K562 (cell line): ENCODE measurements at regions not wholly inside any gene's neighbourhood (a gene's known extent, or its start where the extent isn't known, plus 50 kb on each side); places are given as distances from the start of the nearest gene placed in this dataset.

Experiments
- ATAC-seq: fragments of 200-7000 bp; cut with Tn5 transposase; 3 replicates; pipeline ENCODE4 v1.9.1; 2020; ENCODE audit warnings: moderate library complexity
- BruUV-seq: library from RNA; stranded (reverse); fragments of 400-500 nt; replicated peaks from 2 replicates; lab custom pipeline; 2021; lab: Mats Ljungman, UMichigan
- CTCF ChIA-PET: fragments of 300-600 bp; formaldehyde crosslinking; extraction: SDS; loops from one replicate; lab custom pipeline; 2021; ENCODE audit warnings: low intra/inter-chr PET ratio; lab: Yijun Ruan, JAX
- POLR2A ChIA-PET: fragments of 300-600, 350-650 bp; sonication (Branson Sonifier 250); formaldehyde crosslinking; extraction: SDS; loops from one replicate; lab custom pipeline; 2021; ENCODE audit warnings: antibody characterized with exemption, inconsistent platforms; lab: Yijun Ruan, JAX
- DNase-seq, 4 experiments: peaks; one replicate each; pipeline versions ENCODE4 v3.0.0 to v3.0.0-alpha.2; 2011 to 2018; ENCODE audit warnings: low spot score in 3 of 4, mixed read lengths in 3 of 4; ENCODE audit errors: extremely low read depth in 1 of 4
- FAIRE-seq: peaks from 2 replicates; lab custom pipeline; 2011; peaks lifted over from hg19 to GRCh38; lab: Jason Lieb, UNC
- H2AFZ ChIP-seq: 2 replicates; pipeline ENCODE4 v1.6.0; 2011; ENCODE audit warnings: low read depth, low read length, control low read depth, inconsistent platforms
- H3K27ac ChIP-seq: fragments of 200-600 bp; 3 replicates; pipeline ENCODE4 v1.8.0; 2011; ENCODE audit warnings: low read depth, mild to moderate bottlenecking, control low read depth, inconsistent platforms, low read length, moderate library complexity, mixed read lengths; ENCODE audit errors: extremely low read depth
- H3K27me3 ChIP-seq, 2 experiments: fragments of 300-600 bp in 1 of 2; 2 replicates in 1 of 2; 3 replicates in 1 of 2; pipeline versions ENCODE4 v1.6.0 to v1.8.0; 2011; ENCODE audit warnings: inconsistent platforms in 2 of 2, low read length in 2 of 2, mild to moderate bottlenecking in 1 of 2, mixed read lengths in 1 of 2, moderate library complexity in 1 of 2; ENCODE audit not compliant: control insufficient read depth in 2 of 2, insufficient read depth in 2 of 2
- H3K36me3 ChIP-seq: fragments of 300-600 bp; 3 replicates; pipeline ENCODE4 v1.8.0; 2011; ENCODE audit warnings: mild to moderate bottlenecking, low read length, inconsistent platforms; ENCODE audit not compliant: control insufficient read depth, insufficient read depth
- H3K4me1 ChIP-seq, 2 experiments: fragments of 200-600 bp in 1 of 2; replicated peaks in 1 of 2; 2 replicates in 1 of 2; 3 replicates in 1 of 2; pipeline versions ENCODE4 v1.5.1 to v1.8.0; 2011; ENCODE audit warnings: inconsistent platforms in 2 of 2, low read length in 2 of 2, mild to moderate bottlenecking in 1 of 2, mixed read lengths in 1 of 2, moderate library complexity in 1 of 2; ENCODE audit not compliant: control insufficient read depth in 2 of 2, insufficient read depth in 2 of 2
- H3K4me2 ChIP-seq: 2 replicates; pipeline ENCODE4 v1.6.1; 2011; ENCODE audit warnings: low read length, control low read depth, inconsistent platforms, mixed read lengths; ENCODE audit not compliant: insufficient read depth
- H3K4me3 ChIP-seq: fragments of 200-600 bp; sonication (generic), shearing (Covaris generic); 2 replicates; pipeline ENCODE4 v1.5.1; 2016; ENCODE audit warnings: control low read depth, inconsistent platforms
- H3K79me2 ChIP-seq: fragments of 200-600 bp; 3 replicates; pipeline ENCODE4 v1.8.0; 2011; ENCODE audit warnings: low read length, inconsistent platforms; ENCODE audit not compliant: control insufficient read depth, insufficient read depth
- H3K9ac ChIP-seq, 2 experiments: 2 replicates each; pipeline versions ENCODE4 v1.6.0 to v1.6.1; 2011; ENCODE audit warnings: low read depth in 2 of 2, low read length in 2 of 2, control low read depth in 1 of 2, inconsistent platforms in 1 of 2, mild to moderate bottlenecking in 1 of 2, mixed read lengths in 1 of 2; ENCODE audit not compliant: insufficient read depth in 1 of 2
- H3K9me1 ChIP-seq: one replicate; pipeline ENCODE4 v1.6.0; 2011; ENCODE audit warnings: inconsistent platforms, mild to moderate bottlenecking, low read length, moderate library complexity; ENCODE audit not compliant: control insufficient read depth, insufficient read depth
- H3K9me3 ChIP-seq: replicated peaks from 2 replicates; pipeline ENCODE4 v1.5.1; 2011; ENCODE audit warnings: low read depth, low read length, inconsistent platforms; ENCODE audit not compliant: control insufficient read depth, insufficient read depth
- H4K20me1 ChIP-seq: replicated peaks from 2 replicates; pipeline ENCODE4 v1.6.1; 2011; ENCODE audit warnings: low read length, inconsistent platforms, mixed read lengths; ENCODE audit not compliant: control insufficient read depth, insufficient read depth
- ESRRB ChIP-seq: fragments of 250-450 bp; sonication (Bioruptor Pico); IDR thresholded peaks from 2 replicates; pipeline ENCODE4 v1.5.0; 2020; ENCODE audit warnings: mild to moderate bottlenecking, moderate library complexity, borderline replicate concordance
- IRF2 ChIP-seq: sonication (generic); formaldehyde crosslinking; IDR thresholded peaks from 2 replicates; pipeline ENCODE4 v1.8.1; 2022; ENCODE audit warnings: mild to moderate bottlenecking, missing genetic modification reagents
- RBM25 ChIP-seq: fragments of 200-400 bp; formaldehyde crosslinking; IDR thresholded peaks from 2 replicates; pipeline ENCODE4 v1.6.1; 2018; ENCODE audit warnings: low read length, low read depth, moderate library complexity; ENCODE audit not compliant: severe bottlenecking
- YBX1 ChIP-seq: fragments of 450-650 bp; IDR thresholded peaks from 2 replicates; pipeline ENCODE4 v1.7.1; 2016; ENCODE audit warnings: mild to moderate bottlenecking
- ZNF134 ChIP-seq: fragments of 250-450 bp; sonication (Bioruptor Pico); conservative IDR thresholded peaks from 2 replicates; pipeline ENCODE4 v1.4.0; 2020
- WGBS: fragments of 100-300 bp; shearing (Covaris generic); methylation state at CpG from one replicate; pipeline ENCODE4 v1.1.6; 2016; ENCODE audit warnings: low coverage, mixed read lengths; ENCODE audit not compliant: insufficient coverage; ENCODE audit errors: missing lambda C conversion rate; 5-methylcytosine and 5-hydroxymethylcytosine counted together
- in situ Hi-C: fragments of 300-500 bp; cut with MboI; formaldehyde crosslinking; loops from 4 replicates; pipeline ENCODE4 v1.15.0; 2018; ENCODE audit warnings: inconsistent platforms, mixed read lengths
- intact Hi-C: fragments of 100-400 bp; cut with micrococcal nuclease; formaldehyde crosslinking; loops from 2 replicates; pipeline ENCODE4 v1.14.2; 2022
- TF ChIP-seq, protein P1 (sequence below): sonication (generic); formaldehyde crosslinking; IDR thresholded peaks from 2 replicates; pipeline ENCODE4 v1.8.1; 2023; ENCODE audit warnings: missing genetic modification reagents, mild to moderate bottlenecking, borderline replicate concordance
- TF ChIP-seq, protein P2 (sequence below): sonication (generic); formaldehyde crosslinking; IDR thresholded peaks from 2 replicates; pipeline ENCODE4 v1.8.1; 2023; ENCODE audit warnings: mild to moderate bottlenecking, missing genetic modification reagents
- TF ChIP-seq, protein P3 (sequence below): fragments of 250-450 bp; sonication (Bioruptor Pico); IDR thresholded peaks from 2 replicates; pipeline ENCODE4 v1.5.0; 2021

DNA sequence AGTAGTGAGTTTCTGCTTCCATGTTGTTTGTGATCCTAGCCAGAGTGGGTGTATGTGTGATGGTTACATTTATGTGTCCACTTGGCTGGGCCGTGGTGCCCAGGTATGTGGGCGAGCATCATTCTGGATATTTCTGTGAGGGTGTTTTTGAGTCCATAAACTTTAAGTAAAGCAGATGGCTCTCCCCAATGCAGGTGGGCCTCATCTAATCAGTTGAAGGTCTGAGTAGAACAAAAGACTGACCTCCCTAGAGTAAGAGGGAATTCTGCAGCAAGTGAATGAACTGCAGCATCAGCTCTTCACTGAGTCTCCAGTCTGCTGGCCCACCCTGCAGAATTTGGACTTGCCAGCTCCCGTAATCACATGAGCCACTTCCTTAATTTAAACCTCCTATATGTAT lies 571.9 kb downstream of the ACTR3B start:
- WGBS = 0% methylated on average over 3 of the region's 3 CpGs
- no peak overlapping the region for H2AFZ ChIP-seq
- ATAC-seq (no peak), DNase-seq (no peak), FAIRE-seq (no peak)
- ChIA-PET POLR2A (interaction anchor here (1.1 kb wide), 1 partner anchor 19 kb away, joined by 3 read pairs; no protein-coding TSS in a partner anchor), CTCF (no interaction called here)
- no peaks in the 10 kb centered on the region for H3K9me1 ChIP-seq
- in situ Hi-C loops = no loop called here
- intact Hi-C loops = no loop called here
- H3K79me2 ChIP-seq = no peaks in the 10 kb centered on the region
- no peak overlapping the region for H3K9ac ChIP-seq
- no peaks in the 10 kb centered on the region for H3K36me3 ChIP-seq
- no peak overlapping the region for H3K27ac ChIP-seq
- H3K4me3 ChIP-seq = no peak overlapping the region
- BruUV-seq = no TSS peak
- no peaks in the 10 kb centered on the region for H3K9me3 ChIP-seq
- H3K4me1 ChIP-seq = no peaks in the 10 kb centered on the region
- H3K4me2 ChIP-seq = no peak overlapping the region
- H4K20me1 ChIP-seq = no peaks in the 10 kb centered on the region
- H3K27me3 ChIP-seq = peaks cover 8 to 16% of the 10 kb centered on the region in 2 experiments; a peak in 3 of 5 replicates
- TF ChIP-seq, protein P1, sequence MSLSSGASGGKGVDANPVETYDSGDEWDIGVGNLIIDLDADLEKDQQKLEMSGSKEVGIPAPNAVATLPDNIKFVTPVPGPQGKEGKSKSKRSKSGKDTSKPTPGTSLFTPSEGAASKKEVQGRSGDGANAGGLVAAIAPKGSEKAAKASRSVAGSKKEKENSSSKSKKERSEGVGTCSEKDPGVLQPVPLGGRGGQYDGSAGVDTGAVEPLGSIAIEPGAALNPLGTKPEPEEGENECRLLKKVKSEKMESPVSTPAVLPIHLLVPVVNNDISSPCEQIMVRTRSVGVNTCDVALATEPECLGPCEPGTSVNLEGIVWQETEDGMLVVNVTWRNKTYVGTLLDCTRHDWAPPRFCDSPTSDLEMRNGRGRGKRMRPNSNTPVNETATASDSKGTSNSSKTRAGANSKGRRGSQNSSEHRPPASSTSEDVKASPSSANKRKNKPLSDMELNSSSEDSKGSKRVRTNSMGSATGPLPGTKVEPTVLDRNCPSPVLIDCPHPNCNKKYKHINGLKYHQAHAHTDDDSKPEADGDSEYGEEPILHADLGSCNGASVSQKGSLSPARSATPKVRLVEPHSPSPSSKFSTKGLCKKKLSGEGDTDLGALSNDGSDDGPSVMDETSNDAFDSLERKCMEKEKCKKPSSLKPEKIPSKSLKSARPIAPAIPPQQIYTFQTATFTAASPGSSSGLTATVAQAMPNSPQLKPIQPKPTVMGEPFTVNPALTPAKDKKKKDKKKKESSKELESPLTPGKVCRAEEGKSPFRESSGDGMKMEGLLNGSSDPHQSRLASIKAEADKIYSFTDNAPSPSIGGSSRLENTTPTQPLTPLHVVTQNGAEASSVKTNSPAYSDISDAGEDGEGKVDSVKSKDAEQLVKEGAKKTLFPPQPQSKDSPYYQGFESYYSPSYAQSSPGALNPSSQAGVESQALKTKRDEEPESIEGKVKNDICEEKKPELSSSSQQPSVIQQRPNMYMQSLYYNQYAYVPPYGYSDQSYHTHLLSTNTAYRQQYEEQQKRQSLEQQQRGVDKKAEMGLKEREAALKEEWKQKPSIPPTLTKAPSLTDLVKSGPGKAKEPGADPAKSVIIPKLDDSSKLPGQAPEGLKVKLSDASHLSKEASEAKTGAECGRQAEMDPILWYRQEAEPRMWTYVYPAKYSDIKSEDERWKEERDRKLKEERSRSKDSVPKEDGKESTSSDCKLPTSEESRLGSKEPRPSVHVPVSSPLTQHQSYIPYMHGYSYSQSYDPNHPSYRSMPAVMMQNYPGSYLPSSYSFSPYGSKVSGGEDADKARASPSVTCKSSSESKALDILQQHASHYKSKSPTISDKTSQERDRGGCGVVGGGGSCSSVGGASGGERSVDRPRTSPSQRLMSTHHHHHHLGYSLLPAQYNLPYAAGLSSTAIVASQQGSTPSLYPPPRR = no peak
- TF ChIP-seq ESRRB (CRISPR knock-in tag) (no peak), RBM25 (peak; percentile 33), IRF2 (no peak), YBX1 (no peak), ZNF134 (CRISPR knock-in tag) (peak; percentile 95)
- TF ChIP-seq, protein P2, sequence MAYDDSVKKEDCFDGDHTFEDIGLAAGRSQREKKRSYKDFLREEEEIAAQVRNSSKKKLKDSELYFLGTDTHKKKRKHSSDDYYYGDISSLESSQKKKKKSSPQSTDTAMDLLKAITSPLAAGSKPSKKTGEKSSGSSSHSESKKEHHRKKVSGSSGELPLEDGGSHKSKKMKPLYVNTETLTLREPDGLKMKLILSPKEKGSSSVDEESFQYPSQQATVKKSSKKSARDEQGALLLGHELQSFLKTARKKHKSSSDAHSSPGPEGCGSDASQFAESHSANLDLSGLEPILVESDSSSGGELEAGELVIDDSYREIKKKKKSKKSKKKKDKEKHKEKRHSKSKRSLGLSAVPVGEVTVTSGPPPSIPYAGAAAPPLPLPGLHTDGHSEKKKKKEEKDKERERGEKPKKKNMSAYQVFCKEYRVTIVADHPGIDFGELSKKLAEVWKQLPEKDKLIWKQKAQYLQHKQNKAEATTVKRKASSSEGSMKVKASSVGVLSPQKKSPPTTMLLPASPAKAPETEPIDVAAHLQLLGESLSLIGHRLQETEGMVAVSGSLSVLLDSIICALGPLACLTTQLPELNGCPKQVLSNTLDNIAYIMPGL (CRISPR knock-in tag) = no peak
- TF ChIP-seq, protein P3, sequence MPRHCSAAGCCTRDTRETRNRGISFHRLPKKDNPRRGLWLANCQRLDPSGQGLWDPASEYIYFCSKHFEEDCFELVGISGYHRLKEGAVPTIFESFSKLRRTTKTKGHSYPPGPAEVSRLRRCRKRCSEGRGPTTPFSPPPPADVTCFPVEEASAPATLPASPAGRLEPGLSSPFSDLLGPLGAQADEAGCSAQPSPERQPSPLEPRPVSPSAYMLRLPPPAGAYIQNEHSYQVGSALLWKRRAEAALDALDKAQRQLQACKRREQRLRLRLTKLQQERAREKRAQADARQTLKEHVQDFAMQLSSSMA (CRISPR knock-in tag) = no peak
